Islet precursor cell (in vitro differentiated cells): ENCODE measurements at regions not wholly inside any gene's neighbourhood (a gene's known extent, or its start where the extent isn't known, plus 50 kb on each side); places are given as distances from the start of the nearest gene placed in this dataset.

ENCODE experiments used
- DNase-seq: peaks from one replicate; pipeline ENCODE4 v3.0.0-alpha.2; 2018

DNA sequence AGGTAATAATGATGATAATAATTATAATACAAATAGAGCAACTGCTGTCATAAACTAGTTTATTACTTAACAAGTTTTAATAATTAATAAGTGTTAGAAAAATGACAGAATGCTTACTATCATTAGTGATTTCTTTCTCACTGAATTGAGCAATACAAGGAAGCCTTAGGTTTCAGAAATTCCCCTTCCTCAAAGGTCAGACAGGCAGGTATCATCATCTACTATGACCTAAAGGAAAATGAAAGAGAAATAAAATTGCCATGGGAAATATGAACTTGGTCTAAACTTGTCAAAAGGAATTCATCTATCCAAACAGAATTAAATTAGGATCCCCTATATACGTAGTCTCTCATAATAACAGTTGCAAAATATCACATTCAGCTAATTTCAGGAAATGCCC is 56.3 kb upstream of the SLC7A11 start:
- DNase-seq = no peak

DNA sequence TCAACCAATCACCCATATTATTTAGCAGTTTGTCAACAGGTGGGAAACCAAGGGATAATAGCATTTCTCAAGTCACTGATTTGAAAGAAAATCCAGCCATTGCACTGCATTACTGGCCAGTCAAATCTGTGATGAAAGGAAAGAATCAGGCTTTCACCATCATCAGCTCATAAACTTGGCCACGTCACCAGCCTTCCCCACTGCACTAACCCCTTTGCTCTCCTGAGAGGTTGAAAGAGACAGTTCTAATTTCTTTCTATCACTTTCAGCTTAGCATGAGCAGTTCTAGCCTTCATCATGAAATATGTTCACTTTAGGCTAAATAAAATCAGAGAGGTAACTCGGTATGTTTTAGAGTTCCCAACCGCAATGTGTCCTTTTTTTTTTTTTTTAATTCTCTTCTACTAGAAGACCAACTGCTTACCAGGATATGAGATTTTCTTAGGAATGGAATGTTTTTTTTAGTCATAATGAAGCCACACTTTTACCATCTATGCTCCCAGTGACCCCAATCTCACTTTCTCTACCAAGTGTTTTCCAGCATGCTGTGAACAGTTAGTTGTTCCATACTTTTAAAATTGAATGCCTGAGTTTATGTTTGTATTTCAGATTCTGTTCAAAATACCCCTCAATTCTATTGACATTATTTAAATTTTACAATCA is 55.7 kb upstream of the SLC7A11 start:
- DNase-seq = no peak

DNA sequence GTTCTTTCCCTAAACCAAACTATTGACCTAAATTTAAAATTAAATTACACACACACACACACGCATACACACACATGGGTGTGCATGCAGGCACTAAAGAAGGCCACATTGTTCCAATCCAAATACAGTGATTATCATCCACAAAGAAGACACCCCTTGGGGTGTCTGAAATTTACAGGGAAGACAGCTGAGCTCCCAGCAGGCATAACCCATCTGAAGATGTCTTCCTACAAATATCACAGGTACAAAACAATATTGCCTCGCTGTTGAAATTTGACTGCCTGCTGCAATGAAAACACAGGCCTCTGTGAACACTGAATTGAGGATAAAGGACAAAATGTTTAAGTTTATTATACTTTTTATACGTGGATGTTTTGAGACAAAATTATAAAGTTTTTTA is 50.2 kb upstream of the SLC7A11 start:
- DNase-seq = no peak
